SH-SY5Y (cell line): ENCODE measurements at regions not wholly inside any gene's neighbourhood (a gene's known extent, or its start where the extent isn't known, plus 50 kb on each side); places are given as distances from the start of the nearest gene placed in this dataset.

ENCODE experiments used
- GATA2 ChIP-seq: IDR thresholded peaks from 2 replicates; pipeline ENCODE4 v1.6.1; 2011; ENCODE audit warnings: mild to moderate bottlenecking, low read depth, low read length
- GATA3 ChIP-seq: IDR thresholded peaks from 2 replicates; pipeline ENCODE4 v1.6.1; 2011; ENCODE audit warnings: low read depth, mild to moderate bottlenecking, low read length, moderate library complexity

GRCh38 chr14:71694591-71695530 is 237.4 kb upstream of the RGS6 start:
- no peak for TF ChIP-seq GATA3
- TF ChIP-seq GATA2: no peak

- TF ChIP-seq GATA3 (no peak), GATA2 (no peak)
Measured at GRCh38 chr14:71695611-71696350, 236.4 kb upstream of the RGS6 start.

- no peak for TF ChIP-seq GATA2
- TF ChIP-seq GATA3: no peak
Measured at GRCh38 chr14:71698027-71698426, 234.2 kb upstream of the RGS6 start.

- TF ChIP-seq GATA3 (no peak), GATA2 (no peak)
Measured at GRCh38 chr14:71698673-71699072, 233.6 kb upstream of the RGS6 start.

GRCh38 chr14:71701990-71702389 is 230.2 kb upstream of the RGS6 start:
- TF ChIP-seq GATA2 (no peak), GATA3 (no peak)

- TF ChIP-seq GATA3: no peak
- no peak for TF ChIP-seq GATA2
Measured at GRCh38 chr14:71702786-71703185, 229.4 kb upstream of the RGS6 start.

GRCh38 chr14:71703477-71703876 is 228.8 kb upstream of the RGS6 start:
- TF ChIP-seq GATA3 (no peak), GATA2 (no peak)

GRCh38 chr14:71704210-71704609 is 228.0 kb upstream of the RGS6 start:
- no peak for TF ChIP-seq GATA2
- no peak for TF ChIP-seq GATA3

GRCh38 chr14:71705460-71705859 is 226.8 kb upstream of the RGS6 start:
- TF ChIP-seq GATA2: no peak
- TF ChIP-seq GATA3: no peak

- TF ChIP-seq GATA2 (no peak), GATA3 (no peak)
Measured at GRCh38 chr14:71709076-71709475, 223.2 kb upstream of the RGS6 start.

GRCh38 chr14:71709987-71710386 is 222.2 kb upstream of the RGS6 start:
- TF ChIP-seq GATA2 (no peak), GATA3 (no peak)

GRCh38 chr14:71711125-71711524 is 221.1 kb upstream of the RGS6 start:
- TF ChIP-seq GATA2 (no peak), GATA3 (no peak)

GRCh38 chr14:71711619-71712018 is 220.6 kb upstream of the RGS6 start:
- TF ChIP-seq GATA3: no peak
- no peak for TF ChIP-seq GATA2

GRCh38 chr14:71712478-71712877 is 219.8 kb upstream of the RGS6 start:
- TF ChIP-seq GATA3 (no peak), GATA2 (no peak)

- TF ChIP-seq GATA3 (no peak), GATA2 (no peak)
Measured at GRCh38 chr14:71713016-71713415, 219.2 kb upstream of the RGS6 start.
